Erythroblast (primary cell): ENCODE measurements at regions not wholly inside any gene's neighbourhood (a gene's known extent, or its start where the extent isn't known, plus 50 kb on each side); places are given as distances from the start of the nearest gene placed in this dataset.

Experiments used
- GATA1 ChIP-seq: IDR thresholded peaks from 2 replicates; pipeline ENCODE4 v1.6.1; 2011; ENCODE audit warnings: low read depth, mild to moderate bottlenecking, control low read depth, low read length, moderate library complexity
- POLR2A ChIP-seq: IDR thresholded peaks from 2 replicates; pipeline ENCODE4 v1.6.1; 2011; ENCODE audit warnings: mild to moderate bottlenecking, low read length

GRCh38 chr2:114085238-114085637 is 195.3 kb downstream of the ACTR3 start:
- TF ChIP-seq POLR2A (no peak), GATA1 (no peak)
